ELF-1 (cell line): ENCODE measurements at regions not wholly inside any gene's neighbourhood (a gene's known extent, or its start where the extent isn't known, plus 50 kb on each side); places are given as distances from the start of the nearest gene placed in this dataset.
"Not testable (repeated sequence)": the region's sequence is repeated elsewhere in the genome, so short reads cannot be mapped to it uniquely, and the experiment has no call there.

Experiments
- DNase-seq: peaks from one replicate; pipeline ENCODE4 v3.0.0-alpha.2; 2016; ENCODE audit warnings: low read depth, low spot score

GRCh38 chr11:42823546-42823945, 488.2 kb upstream of the API5 start:
- DNase-seq: no peak

GRCh38 chr11:42824067-42824466, 487.7 kb upstream of the API5 start:
- DNase-seq: no peak

- no peak for DNase-seq
Measured at GRCh38 chr11:42825598-42825997, 486.2 kb upstream of the API5 start.

GRCh38 chr11:42827845-42828244, 484.0 kb upstream of the API5 start:
- no peak for DNase-seq

GRCh38 chr11:42837994-42838393, 473.8 kb upstream of the API5 start:
- DNase-seq: no peak

GRCh38 chr11:42840176-42840829, 471.5 kb upstream of the API5 start:
- no peak for DNase-seq

GRCh38 chr11:42840860-42841259, 470.9 kb upstream of the API5 start:
- no peak for DNase-seq

- DNase-seq: no peak
Measured at GRCh38 chr11:42841556-42841955, 470.2 kb upstream of the API5 start.

GRCh38 chr11:42849362-42849761, 462.4 kb upstream of the API5 start:
- no peak for DNase-seq

GRCh38 chr11:42857344-42857743, 454.5 kb upstream of the API5 start:
- DNase-seq: no peak

GRCh38 chr11:42870480-42870879, 441.3 kb upstream of the API5 start:
- no peak for DNase-seq

- DNase-seq: not testable (repeated sequence)
Measured at GRCh38 chr11:42873800-42874405, 437.9 kb upstream of the API5 start.

- DNase-seq: not testable (repeated sequence)
Measured at GRCh38 chr11:42881335-42881734, 430.5 kb upstream of the API5 start.

GRCh38 chr11:42890773-42891172, 421.0 kb upstream of the API5 start:
- no peak for DNase-seq

- no peak for DNase-seq
Measured at GRCh38 chr11:42901084-42901483, 410.7 kb upstream of the API5 start.

- no peak for DNase-seq
Measured at GRCh38 chr11:42906226-42906625, 405.6 kb upstream of the API5 start.

- no peak for DNase-seq
Measured at GRCh38 chr11:42913731-42914130, 398.1 kb upstream of the API5 start.

GRCh38 chr11:42923651-42924050, 388.1 kb upstream of the API5 start:
- no peak for DNase-seq

GRCh38 chr11:42925916-42926315, 385.9 kb upstream of the API5 start:
- DNase-seq: no peak

- no peak for DNase-seq
Measured at GRCh38 chr11:42947405-42947804, 364.4 kb upstream of the API5 start.

GRCh38 chr11:42949738-42950376, 361.9 kb upstream of the API5 start:
- not testable (repeated sequence) for DNase-seq

GRCh38 chr11:42951266-42951665, 360.5 kb upstream of the API5 start:
- no peak for DNase-seq

- DNase-seq: no peak
Measured at GRCh38 chr11:42957831-42958230, 354.0 kb upstream of the API5 start.
